ENCODE measurements at regions not wholly inside any gene's neighbourhood (a gene's known extent, or its start where the extent isn't known, plus 50 kb on each side); places are given as distances from the start of the nearest gene placed in this dataset.

DNA sequence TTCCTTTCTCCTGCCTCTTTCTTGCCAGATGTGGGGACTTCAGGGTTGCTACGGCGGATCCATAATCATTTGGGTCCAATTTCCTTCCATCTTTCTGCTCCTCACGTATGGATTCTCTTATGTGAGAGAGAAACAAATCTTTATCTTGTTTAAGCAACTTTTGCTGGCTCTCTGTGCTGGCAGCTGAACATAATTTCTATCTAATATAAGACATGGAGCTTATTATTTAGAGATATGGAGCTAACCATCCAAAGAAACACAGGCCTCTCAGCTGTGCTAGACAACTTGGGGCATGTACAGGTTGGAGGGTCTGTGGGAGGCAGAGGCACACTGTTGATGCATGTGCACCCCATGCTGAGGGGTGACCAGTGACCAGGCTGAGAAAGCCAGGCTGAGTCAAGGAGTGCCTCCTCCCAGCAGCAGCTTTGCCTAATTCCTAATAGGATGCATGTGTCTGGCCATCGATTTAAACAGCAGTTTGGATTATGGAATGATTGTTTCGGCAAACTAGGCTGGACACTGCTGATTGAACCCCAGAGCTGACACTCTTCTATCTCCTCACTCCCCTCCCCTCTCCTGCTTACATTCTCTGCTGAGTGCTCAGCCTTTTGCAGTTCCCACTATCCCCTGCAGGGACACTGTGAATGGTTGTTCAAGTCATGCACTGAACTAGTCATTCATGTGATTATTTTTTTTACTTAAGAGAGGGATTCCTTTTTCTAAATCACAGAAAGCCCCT is 195.8 kb downstream of the ERCC6L2 start:
- dilution Hi-C loops (cut with MboI; ENCODE audit: extremely low pct_ligation_motif_present, low sequenced_read_pairs): no loop called here
- Histone ChIP-seq H4K20me1 (replicated peaks; ENCODE audit: control insufficient read depth, extremely low read depth, insufficient read depth, low read length) (no peaks in the 10 kb centered on the region), H3K4me1 (ENCODE audit: control insufficient read depth, extremely low read depth, insufficient read depth, low read length) (no peaks in the 10 kb centered on the region), H3K4me2 (ENCODE audit: insufficient read depth, low read length) (no peak overlapping the region), H3K9me1 (replicated peaks; ENCODE audit: control insufficient read depth, extremely low read depth, insufficient read depth, low read length) (no peaks in the 10 kb centered on the region), H3K36me3 (ENCODE audit: control insufficient read depth in 2 of 2, extremely low read depth in 1 of 2, insufficient read depth in 2 of 2, low read length in 2 of 2) (no peaks in the 10 kb centered on the region), H3K79me2 (ENCODE audit: control insufficient read depth, insufficient read depth, low read length) (no peaks in the 10 kb centered on the region), H3K27me3 (ENCODE audit: control insufficient read depth in 2 of 2, insufficient read depth in 2 of 2, low read length in 2 of 2) (peaks cover 0 to 7% of the 10 kb centered on the region in 2 experiments), H3K9ac (replicated peaks; ENCODE audit: extremely low read depth, insufficient read depth, low read length) (no peak overlapping the region), H3K9me3 (replicated peaks; ENCODE audit: control insufficient read depth, insufficient read depth, low read length) (no peaks in the 10 kb centered on the region), H2AFZ (ENCODE audit: low read depth, low read length) (no peak overlapping the region), H3K4me3 (replicated peaks in 1 of 3; ENCODE audit: insufficient read depth in 1 of 3, low read depth in 1 of 3, low read length in 3 of 3) (no peak overlapping the region), H3K27ac (ENCODE audit: insufficient read depth, low read depth, low read length) (no peak overlapping the region)
- POLR2A ChIA-PET: no interaction called here
- no TSS peak for BruUV-seq (replicated peaks)
- TF ChIP-seq, protein P1, sequence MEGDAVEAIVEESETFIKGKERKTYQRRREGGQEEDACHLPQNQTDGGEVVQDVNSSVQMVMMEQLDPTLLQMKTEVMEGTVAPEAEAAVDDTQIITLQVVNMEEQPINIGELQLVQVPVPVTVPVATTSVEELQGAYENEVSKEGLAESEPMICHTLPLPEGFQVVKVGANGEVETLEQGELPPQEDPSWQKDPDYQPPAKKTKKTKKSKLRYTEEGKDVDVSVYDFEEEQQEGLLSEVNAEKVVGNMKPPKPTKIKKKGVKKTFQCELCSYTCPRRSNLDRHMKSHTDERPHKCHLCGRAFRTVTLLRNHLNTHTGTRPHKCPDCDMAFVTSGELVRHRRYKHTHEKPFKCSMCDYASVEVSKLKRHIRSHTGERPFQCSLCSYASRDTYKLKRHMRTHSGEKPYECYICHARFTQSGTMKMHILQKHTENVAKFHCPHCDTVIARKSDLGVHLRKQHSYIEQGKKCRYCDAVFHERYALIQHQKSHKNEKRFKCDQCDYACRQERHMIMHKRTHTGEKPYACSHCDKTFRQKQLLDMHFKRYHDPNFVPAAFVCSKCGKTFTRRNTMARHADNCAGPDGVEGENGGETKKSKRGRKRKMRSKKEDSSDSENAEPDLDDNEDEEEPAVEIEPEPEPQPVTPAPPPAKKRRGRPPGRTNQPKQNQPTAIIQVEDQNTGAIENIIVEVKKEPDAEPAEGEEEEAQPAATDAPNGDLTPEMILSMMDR (IDR thresholded peaks at IDR 0.05; ENCODE audit: extremely low read depth in 1 of 2, insufficient read depth in 1 of 2, low read depth in 1 of 2, low read length in 2 of 2): peak; percentile 24 to 45
- TF ChIP-seq, protein P2, sequence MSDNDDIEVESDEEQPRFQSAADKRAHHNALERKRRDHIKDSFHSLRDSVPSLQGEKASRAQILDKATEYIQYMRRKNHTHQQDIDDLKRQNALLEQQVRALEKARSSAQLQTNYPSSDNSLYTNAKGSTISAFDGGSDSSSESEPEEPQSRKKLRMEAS (IDR thresholded peaks at IDR 0.05; ENCODE audit: insufficient read depth, insufficient read length): no peak
- TF ChIP-seq POLR2A (IDR thresholded peaks at IDR 0.05; ENCODE audit: low read depth, low read length) (no peak), EZH2 (IDR thresholded peaks at IDR 0.05; ENCODE audit: borderline replicate concordance, low read depth, low read length, severe bottlenecking) (no peak), FOS (IDR thresholded peaks at IDR 0.05; ENCODE audit: borderline replicate concordance, insufficient read depth, low read length) (no peak), MYC (IDR thresholded peaks at IDR 0.05; ENCODE audit: low read depth, low read length) (no peak)
- CTCF ChIA-PET: interaction anchor here (0.8 to 0.9 kb wide), 2 partner anchors 9 to 18 kb away, joined by 3 read pairs; no protein-coding TSS in a partner anchor
- FAIRE-seq (no peak), DNase-seq (ENCODE audit: low read depth, low spot score) (peak; percentile 20)
- intact Hi-C loops (cut with micrococcal nuclease): no loop called here

Data from endothelial cell of umbilical vein (primary cell).